DND-41 (cell line): ENCODE measurements at regions not wholly inside any gene's neighbourhood (a gene's known extent, or its start where the extent isn't known, plus 50 kb on each side); places are given as distances from the start of the nearest gene placed in this dataset.

ENCODE experiments used
- EZH2 ChIP-seq: IDR thresholded peaks from 3 replicates; pipeline ENCODE4 v1.6.1; 2012; ENCODE audit warnings: borderline replicate concordance, low read depth, mild to moderate bottlenecking, moderate library complexity, low read length, inconsistent platforms; ENCODE audit not compliant: severe bottlenecking
- TF ChIP-seq, protein P1 (sequence below): IDR thresholded peaks from 2 replicates; pipeline ENCODE4 v1.5.1; 2012; ENCODE audit warnings: borderline replicate concordance, low read length, moderate library complexity, mild to moderate bottlenecking; ENCODE audit not compliant: poor library complexity, severe bottlenecking; ENCODE audit errors: extremely low read depth

GRCh38 chr22:26767351-26768155, 110.2 kb downstream of the MIAT start:
- TF ChIP-seq EZH2: no peak
- TF ChIP-seq, protein P1, sequence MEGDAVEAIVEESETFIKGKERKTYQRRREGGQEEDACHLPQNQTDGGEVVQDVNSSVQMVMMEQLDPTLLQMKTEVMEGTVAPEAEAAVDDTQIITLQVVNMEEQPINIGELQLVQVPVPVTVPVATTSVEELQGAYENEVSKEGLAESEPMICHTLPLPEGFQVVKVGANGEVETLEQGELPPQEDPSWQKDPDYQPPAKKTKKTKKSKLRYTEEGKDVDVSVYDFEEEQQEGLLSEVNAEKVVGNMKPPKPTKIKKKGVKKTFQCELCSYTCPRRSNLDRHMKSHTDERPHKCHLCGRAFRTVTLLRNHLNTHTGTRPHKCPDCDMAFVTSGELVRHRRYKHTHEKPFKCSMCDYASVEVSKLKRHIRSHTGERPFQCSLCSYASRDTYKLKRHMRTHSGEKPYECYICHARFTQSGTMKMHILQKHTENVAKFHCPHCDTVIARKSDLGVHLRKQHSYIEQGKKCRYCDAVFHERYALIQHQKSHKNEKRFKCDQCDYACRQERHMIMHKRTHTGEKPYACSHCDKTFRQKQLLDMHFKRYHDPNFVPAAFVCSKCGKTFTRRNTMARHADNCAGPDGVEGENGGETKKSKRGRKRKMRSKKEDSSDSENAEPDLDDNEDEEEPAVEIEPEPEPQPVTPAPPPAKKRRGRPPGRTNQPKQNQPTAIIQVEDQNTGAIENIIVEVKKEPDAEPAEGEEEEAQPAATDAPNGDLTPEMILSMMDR: no peak
